Mesenchymal stem cell (in vitro differentiated cells and primary cell): ENCODE measurements at regions not wholly inside any gene's neighbourhood (a gene's known extent, or its start where the extent isn't known, plus 50 kb on each side); places are given as distances from the start of the nearest gene placed in this dataset.

Source experiments
- DNase-seq: peaks from one replicate; pipeline ENCODE4 v3.0.0-alpha.2; 2013
- H2AFZ ChIP-seq: one replicate; pipeline ENCODE4 v1.6.1; 2013; ENCODE audit warnings: low read depth, mild to moderate bottlenecking, control low read depth, inconsistent platforms, low read length, moderate library complexity
- H2AK5ac ChIP-seq: 2 replicates; pipeline ENCODE4 v1.6.1; 2013; ENCODE audit warnings: low read length, moderate library complexity, mild to moderate bottlenecking, inconsistent platforms; ENCODE audit not compliant: severe bottlenecking
- H2BK120ac ChIP-seq: one replicate; pipeline ENCODE4 v1.6.1; 2013; ENCODE audit warnings: low read depth, mild to moderate bottlenecking, inconsistent platforms, low read length, moderate library complexity
- H2BK12ac ChIP-seq, 2 experiments: one replicate each; pipeline ENCODE4 v1.6.1; 2013; ENCODE audit warnings: inconsistent platforms in 2 of 2, low read length in 2 of 2, mild to moderate bottlenecking in 2 of 2, moderate library complexity in 2 of 2, control low read depth in 1 of 2
- H2BK15ac ChIP-seq: one replicate; pipeline ENCODE4 v1.6.1; 2013; ENCODE audit warnings: mild to moderate bottlenecking, low read depth, inconsistent platforms; ENCODE audit not compliant: poor library complexity, severe bottlenecking
- H2BK5ac ChIP-seq: 2 replicates; pipeline ENCODE4 v1.6.1; 2013; ENCODE audit warnings: low read depth, mild to moderate bottlenecking, low read length, control low read depth, inconsistent platforms; ENCODE audit not compliant: poor library complexity, severe bottlenecking
- H3K14ac ChIP-seq, 2 experiments: one replicate each; pipeline ENCODE4 v1.6.1; 2013; ENCODE audit warnings: inconsistent platforms in 2 of 2, low read length in 2 of 2, control low read depth in 1 of 2, mild to moderate bottlenecking in 1 of 2, moderate library complexity in 1 of 2
- H3K18ac ChIP-seq, 2 experiments: one replicate each; pipeline ENCODE4 v1.6.1; 2013; ENCODE audit warnings: inconsistent platforms in 2 of 2, low read length in 2 of 2, control low read depth in 1 of 2, low read depth in 1 of 2, mild to moderate bottlenecking in 1 of 2
- H3K23ac ChIP-seq, 2 experiments: one replicate each; pipeline ENCODE4 v1.6.1; 2013; ENCODE audit warnings: inconsistent platforms in 2 of 2, low read length in 2 of 2, mild to moderate bottlenecking in 2 of 2, moderate library complexity in 2 of 2, control low read depth in 1 of 2
- H3K27ac ChIP-seq: 2 replicates; pipeline ENCODE4 v1.5.1; 2013; ENCODE audit warnings: mild to moderate bottlenecking, moderate library complexity, low read length, control low read depth, inconsistent platforms; ENCODE audit not compliant: poor library complexity, severe bottlenecking
- H3K27me3 ChIP-seq, 2 experiments: 2 replicates each; pipeline versions ENCODE4 v1.6.1 to v1.7.0; 2013; ENCODE audit warnings: low read length in 2 of 2, mild to moderate bottlenecking in 2 of 2, moderate library complexity in 2 of 2, control low read depth in 1 of 2, inconsistent platforms in 1 of 2; ENCODE audit not compliant: control insufficient read depth in 1 of 2, insufficient read depth in 1 of 2
- H3K36me3 ChIP-seq, 2 experiments: 2 replicates each; pipeline versions ENCODE4 v1.6.1 to v1.7.0; 2013; ENCODE audit warnings: low read length in 2 of 2, control low read depth in 1 of 2, inconsistent platforms in 1 of 2, low read depth in 1 of 2, mild to moderate bottlenecking in 1 of 2; ENCODE audit not compliant: insufficient read depth in 2 of 2, control insufficient read depth in 1 of 2
- H3K4ac ChIP-seq, 2 experiments: one replicate each; pipeline ENCODE4 v1.6.1; 2013; ENCODE audit warnings: inconsistent platforms in 2 of 2, low read length in 2 of 2, mild to moderate bottlenecking in 2 of 2, moderate library complexity in 2 of 2, control low read depth in 1 of 2, low read depth in 1 of 2
- H3K4me1 ChIP-seq: 2 replicates; pipeline ENCODE4 v1.6.1; 2013; ENCODE audit warnings: low read depth, low read length, control low read depth; ENCODE audit not compliant: control insufficient read depth, insufficient read depth
- H3K4me2 ChIP-seq: 2 replicates; pipeline ENCODE4 v1.6.1; 2013; ENCODE audit warnings: low read length, mild to moderate bottlenecking, inconsistent platforms; ENCODE audit not compliant: poor library complexity, severe bottlenecking
- H3K4me3 ChIP-seq, 2 experiments: 2 replicates each; pipeline versions ENCODE4 v1.5.1 to v1.7.0; 2013; ENCODE audit warnings: low read length in 2 of 2, mild to moderate bottlenecking in 2 of 2, control low read depth in 1 of 2, low read depth in 1 of 2; ENCODE audit not compliant: insufficient read depth in 1 of 2
- H3K79me1 ChIP-seq: replicated peaks from 2 replicates; pipeline ENCODE4 v1.6.1; 2013; ENCODE audit warnings: mild to moderate bottlenecking, control low read depth, low read length, inconsistent platforms; ENCODE audit not compliant: poor library complexity, severe bottlenecking
- H3K9ac ChIP-seq: 2 replicates; pipeline ENCODE4 v1.7.0; 2013; ENCODE audit warnings: mild to moderate bottlenecking, low read length, moderate library complexity
- H3K9me3 ChIP-seq: 2 replicates; pipeline ENCODE4 v1.7.0; 2013; ENCODE audit warnings: mild to moderate bottlenecking, low read length; ENCODE audit not compliant: control insufficient read depth
- H4K8ac ChIP-seq: one replicate; pipeline ENCODE4 v1.6.1; 2013; ENCODE audit warnings: inconsistent platforms, mild to moderate bottlenecking, low read length, moderate library complexity
- H4K91ac ChIP-seq: one replicate; pipeline ENCODE4 v1.6.1; 2013; ENCODE audit warnings: mild to moderate bottlenecking, low read length, inconsistent platforms
- WGBS: methylation state at CpG from one replicate; pipeline ENCODE4 v1.1.7; 2013; ENCODE audit warnings: mixed read lengths; 5-methylcytosine and 5-hydroxymethylcytosine counted together

DNA sequence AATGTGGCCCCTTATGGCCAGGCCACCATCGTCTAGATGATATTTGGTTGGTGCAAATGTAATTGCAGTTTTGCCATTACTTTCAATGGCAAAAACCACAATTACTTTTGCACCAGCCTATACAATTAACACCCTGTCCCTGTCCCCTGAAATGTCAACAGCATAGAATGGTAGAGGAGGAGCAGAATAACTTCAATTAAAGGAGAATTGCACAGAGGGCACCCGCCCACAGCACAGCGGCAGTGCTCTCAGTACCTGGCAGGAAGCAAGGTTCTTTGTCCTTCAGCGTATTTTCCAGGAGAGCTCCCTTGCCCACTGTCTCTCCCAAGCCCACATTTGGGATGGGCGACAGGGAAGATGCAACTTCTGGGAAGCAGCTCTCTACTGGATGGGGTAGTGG, 115.3 kb downstream of the TRIM29 start:
- Histone ChIP-seq H4K91ac (no peak overlapping the region), H3K9ac (no peak overlapping the region), H3K79me1 (no peaks in the 10 kb centered on the region), H2BK12ac (no peak overlapping the region), H2BK120ac (no peak overlapping the region), H2AFZ (no peak overlapping the region), H3K4me3 (no peak overlapping the region), H4K8ac (no peak overlapping the region), H2AK5ac (no peak overlapping the region), H3K27ac (no peak overlapping the region), H2BK5ac (no peak overlapping the region), H3K4me2 (no peak overlapping the region), H3K4me1 (peaks cover 1% of the 10 kb centered on the region), H3K4ac (no peak overlapping the region), H3K36me3 (no peaks in the 10 kb centered on the region), H3K23ac (no peak overlapping the region), H3K18ac (no peak overlapping the region), H3K9me3 (no peaks in the 10 kb centered on the region), H2BK15ac (no peak overlapping the region), H3K27me3 (peaks cover 19 to 74% of the 10 kb centered on the region in 2 experiments), H3K14ac (no peak overlapping the region)
- DNase-seq: no peak
- 91% methylated on average over 5 of the region's 5 CpGs for WGBS

GRCh38 chr11:120021978-120022377, 115.9 kb downstream of the TRIM29 start:
- Histone ChIP-seq H2AK5ac (no peak overlapping the region), H3K14ac (no peak overlapping the region), H2BK120ac (no peak overlapping the region), H4K8ac (no peak overlapping the region), H3K27ac (no peak overlapping the region), H3K27me3 (peaks cover 25 to 74% of the 10 kb centered on the region in 2 experiments), H3K9ac (no peak overlapping the region), H2BK12ac (no peak overlapping the region), H3K9me3 (no peaks in the 10 kb centered on the region), H3K4me1 (peaks cover 1% of the 10 kb centered on the region), H2AFZ (no peak overlapping the region), H3K4ac (no peak overlapping the region), H3K4me2 (no peak overlapping the region), H2BK15ac (no peak overlapping the region), H4K91ac (no peak overlapping the region), H3K4me3 (no peak overlapping the region), H3K79me1 (no peaks in the 10 kb centered on the region), H3K18ac (no peak overlapping the region), H3K36me3 (no peaks in the 10 kb centered on the region), H2BK5ac (no peak overlapping the region), H3K23ac (no peak overlapping the region)
- DNase-seq: no peak
- WGBS: 62% methylated on average over 5 of the region's 5 CpGs

GRCh38 chr11:120021391-120021953, 116.4 kb downstream of the TRIM29 start:
- Histone ChIP-seq H4K91ac (no peak overlapping the region), H2BK15ac (no peak overlapping the region), H3K4me3 (no peak overlapping the region), H3K27ac (no peak overlapping the region), H3K27me3 (peaks cover 30 to 78% of the 10 kb centered on the region in 2 experiments), H3K36me3 (no peaks in the 10 kb centered on the region), H2BK120ac (no peak overlapping the region), H2BK12ac (no peak overlapping the region), H3K9ac (no peak overlapping the region), H3K4me1 (peaks cover 1% of the 10 kb centered on the region), H3K4me2 (no peak overlapping the region), H3K14ac (no peak overlapping the region), H2AK5ac (no peak overlapping the region), H3K18ac (no peak overlapping the region), H3K79me1 (no peaks in the 10 kb centered on the region), H4K8ac (no peak overlapping the region), H3K9me3 (no peaks in the 10 kb centered on the region), H2AFZ (no peak overlapping the region), H3K23ac (no peak overlapping the region), H2BK5ac (no peak overlapping the region), H3K4ac (no peak overlapping the region)
- 66% methylated on average over 7 of the region's 7 CpGs for WGBS
- no peak for DNase-seq

DNA sequence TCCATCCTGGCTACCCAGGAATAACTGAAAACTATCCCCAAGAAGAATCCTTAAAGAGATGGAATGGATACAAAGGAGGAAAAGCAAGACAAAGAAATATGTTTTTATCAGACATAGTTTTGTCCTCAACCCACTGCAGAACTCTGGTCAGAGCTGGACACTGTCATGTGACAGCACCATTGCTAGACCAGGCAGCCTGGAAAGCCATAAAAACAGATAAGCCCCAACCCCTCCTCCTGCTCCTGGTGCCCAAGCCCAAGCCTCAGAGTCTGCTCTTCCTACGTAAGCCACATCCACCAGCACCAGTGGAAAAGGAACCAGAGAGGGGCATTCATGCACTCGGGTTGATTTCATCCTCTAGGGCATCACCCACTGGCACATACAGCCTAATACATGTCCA, 116.9 kb downstream of the TRIM29 start:
- H2BK120ac ChIP-seq: no peak overlapping the region
- no peak overlapping the region for H3K4me3 ChIP-seq
- H3K36me3 ChIP-seq: no peaks in the 10 kb centered on the region
- H3K4me1 ChIP-seq: peaks cover 1% of the 10 kb centered on the region
- H3K9ac ChIP-seq: no peak overlapping the region
- peaks cover 35 to 83% of the 10 kb centered on the region in 2 experiments for H3K27me3 ChIP-seq
- H3K23ac ChIP-seq: no peak overlapping the region
- no peak overlapping the region for H2BK12ac ChIP-seq
- H3K4me2 ChIP-seq: no peak overlapping the region
- no peak overlapping the region for H3K27ac ChIP-seq
- no peak overlapping the region for H3K14ac ChIP-seq
- H3K4ac ChIP-seq: no peak overlapping the region
- DNase-seq: no peak
- no peak overlapping the region for H2BK15ac ChIP-seq
- WGBS: 28% methylated on average over 1 of the region's 2 CpGs
- no peaks in the 10 kb centered on the region for H3K9me3 ChIP-seq
- H3K18ac ChIP-seq: no peak overlapping the region
- no peak overlapping the region for H2AK5ac ChIP-seq
- H4K8ac ChIP-seq: no peak overlapping the region
- H3K79me1 ChIP-seq: no peaks in the 10 kb centered on the region
- no peak overlapping the region for H2BK5ac ChIP-seq
- H4K91ac ChIP-seq: no peak overlapping the region
- no peak overlapping the region for H2AFZ ChIP-seq
